H4 (cell line): ENCODE measurements at regions not wholly inside any gene's neighbourhood (a gene's known extent, or its start where the extent isn't known, plus 50 kb on each side); places are given as distances from the start of the nearest gene placed in this dataset.

Source experiments
- DNase-seq: peaks from one replicate; pipeline ENCODE4 v3.0.0-alpha.2; 2015; ENCODE audit warnings: low spot score

DNA sequence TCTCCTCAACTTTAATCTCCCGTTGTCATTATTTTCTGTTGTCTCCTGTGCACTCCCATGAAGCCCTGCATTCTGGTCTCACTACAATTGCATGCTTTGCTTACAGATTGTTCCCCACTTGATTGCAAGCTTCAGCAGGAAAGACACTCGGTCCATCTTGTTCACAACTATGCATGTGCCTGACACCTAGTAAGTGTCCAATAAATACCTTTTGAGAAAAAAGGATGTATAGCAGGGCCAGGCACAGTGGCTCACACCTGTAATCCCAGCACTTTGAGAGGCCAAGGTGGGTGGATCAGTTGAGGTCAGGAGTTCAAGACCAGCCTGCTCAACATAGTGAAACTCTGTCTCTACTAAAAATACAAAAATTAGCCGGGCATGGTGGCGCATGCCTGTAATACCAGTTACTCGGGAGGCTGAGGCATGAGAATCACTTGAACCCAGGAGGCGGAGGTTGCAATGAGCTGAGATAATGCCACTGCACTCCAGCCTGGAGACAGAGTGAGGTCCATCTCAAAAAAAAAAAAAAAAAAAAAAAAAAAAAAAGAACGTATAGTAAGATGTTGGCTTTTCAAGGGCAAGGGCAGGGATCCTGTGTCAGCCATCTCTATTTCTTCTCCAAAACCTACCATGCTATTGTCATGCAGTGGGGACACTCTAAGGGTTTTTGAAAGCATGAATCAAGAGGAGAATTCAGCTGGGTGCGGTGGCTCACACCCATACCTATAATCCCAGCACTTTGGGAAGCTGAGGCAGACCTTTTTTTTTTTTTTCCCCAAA is 338.3 kb downstream of the MYCN start:
- DNase-seq = no peak

GRCh38 chr2:16277117-16277516 is 336.8 kb downstream of the MYCN start:
- no peak for DNase-seq

DNA sequence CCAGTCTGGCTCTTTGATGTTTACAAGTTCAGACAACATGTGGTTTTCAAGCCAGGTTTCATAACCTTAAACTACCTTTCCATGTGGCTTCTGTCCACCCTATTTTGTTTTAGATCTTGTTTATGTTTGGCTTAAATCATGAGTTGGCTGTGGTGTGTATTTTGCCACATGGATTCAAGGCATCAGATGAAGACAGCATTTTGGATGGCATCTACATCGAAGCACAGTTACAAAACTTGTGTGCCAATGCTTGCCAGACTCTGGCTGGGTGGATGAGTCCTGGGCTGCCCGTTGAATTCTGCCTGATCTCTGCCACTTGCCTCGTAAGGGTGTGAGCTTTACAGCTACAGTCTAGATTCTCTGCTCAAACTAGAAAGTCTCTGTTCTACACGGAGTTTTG is 335.3 kb downstream of the MYCN start:
- no peak for DNase-seq

- no peak for DNase-seq
Measured at GRCh38 chr2:16275131-16275530, 334.8 kb downstream of the MYCN start.

GRCh38 chr2:16273111-16273510 is 332.8 kb downstream of the MYCN start:
- no peak for DNase-seq

DNA sequence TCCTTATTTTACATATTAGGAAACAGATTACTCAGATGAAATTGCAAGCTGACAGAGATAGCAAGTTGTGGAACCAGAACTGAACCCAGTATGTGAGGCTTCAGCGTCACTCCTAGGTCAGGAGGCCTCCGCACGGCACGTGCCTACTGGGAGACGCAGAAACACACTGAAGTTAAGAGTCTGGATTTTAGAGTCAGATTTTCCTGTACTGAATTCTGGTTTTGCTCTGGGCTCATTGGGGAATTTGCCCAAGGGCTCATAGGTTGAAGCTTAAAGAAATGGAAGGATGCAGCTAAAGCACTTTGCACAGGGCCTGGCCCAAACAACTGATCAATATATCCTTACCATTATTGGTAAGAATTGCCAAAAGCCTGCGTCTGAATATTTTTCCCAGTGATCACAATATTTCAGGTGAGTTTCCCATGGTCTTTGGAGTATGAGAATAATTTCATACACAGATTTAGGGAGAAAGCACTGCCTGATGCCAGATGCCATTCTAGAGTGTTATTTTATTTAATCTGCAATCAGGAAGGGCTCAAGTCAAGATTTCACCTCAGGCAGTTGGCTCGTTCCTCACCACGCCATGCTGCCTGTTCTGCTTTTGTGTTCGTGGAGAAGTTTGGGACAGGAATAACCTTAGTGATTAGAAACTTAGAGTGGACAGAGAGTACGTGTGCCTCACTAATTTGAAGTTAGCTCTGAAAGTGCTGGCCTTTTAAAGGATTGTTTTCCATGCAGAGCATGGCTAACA is 331.9 kb downstream of the MYCN start:
- no peak for DNase-seq

DNA sequence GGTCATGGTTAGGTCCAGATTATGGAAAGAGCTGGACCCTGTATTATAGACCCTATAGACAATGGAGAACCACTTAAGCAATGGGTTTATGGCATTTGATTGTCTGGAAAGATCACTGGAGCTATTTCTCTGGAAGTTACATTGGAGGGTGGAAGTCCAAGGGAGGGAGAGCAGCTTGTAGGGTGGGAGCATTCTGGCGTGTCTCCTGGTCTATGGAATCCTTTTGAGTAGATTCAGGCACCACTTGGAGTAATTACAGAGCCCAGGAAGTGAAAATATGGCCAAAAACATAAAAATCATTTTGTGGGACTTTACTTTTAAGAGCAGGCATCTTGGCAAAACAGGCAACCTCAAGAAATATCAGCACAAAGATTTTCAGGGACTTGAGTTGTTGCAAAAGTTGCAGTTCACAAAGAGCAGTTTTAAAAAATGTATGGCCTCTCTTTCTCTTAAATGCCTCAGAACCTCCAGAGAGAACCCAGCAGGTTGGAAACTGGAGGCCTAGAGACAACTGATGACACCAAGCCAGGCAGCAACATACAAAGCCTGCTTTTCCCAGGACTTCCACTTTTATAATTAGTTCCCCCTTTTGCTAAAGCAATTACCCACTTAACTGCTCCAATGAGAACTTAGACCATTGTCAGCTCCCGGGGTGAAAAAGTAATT is 331.0 kb downstream of the MYCN start:
- no peak for DNase-seq

DNA sequence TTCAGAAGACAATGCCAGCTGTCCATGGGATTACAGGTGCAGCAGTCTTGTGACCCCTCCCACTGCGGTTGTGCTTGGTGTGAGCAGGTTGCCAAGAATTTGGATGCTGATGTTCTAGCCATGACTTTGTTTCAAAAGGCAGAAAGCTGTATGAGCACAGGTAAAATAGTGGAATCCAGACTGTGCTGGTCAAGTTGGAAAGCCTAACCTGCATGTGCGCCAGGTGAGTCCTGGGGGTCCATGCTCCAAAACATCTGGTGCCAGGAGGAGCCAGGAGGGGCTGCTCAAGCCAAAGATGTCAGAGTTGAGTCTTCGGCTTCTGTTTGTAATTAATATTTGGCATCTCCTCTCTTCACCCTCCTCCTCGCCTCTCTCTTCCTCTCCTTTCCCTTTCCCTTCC is 330.1 kb downstream of the MYCN start:
- DNase-seq = no peak

DNA sequence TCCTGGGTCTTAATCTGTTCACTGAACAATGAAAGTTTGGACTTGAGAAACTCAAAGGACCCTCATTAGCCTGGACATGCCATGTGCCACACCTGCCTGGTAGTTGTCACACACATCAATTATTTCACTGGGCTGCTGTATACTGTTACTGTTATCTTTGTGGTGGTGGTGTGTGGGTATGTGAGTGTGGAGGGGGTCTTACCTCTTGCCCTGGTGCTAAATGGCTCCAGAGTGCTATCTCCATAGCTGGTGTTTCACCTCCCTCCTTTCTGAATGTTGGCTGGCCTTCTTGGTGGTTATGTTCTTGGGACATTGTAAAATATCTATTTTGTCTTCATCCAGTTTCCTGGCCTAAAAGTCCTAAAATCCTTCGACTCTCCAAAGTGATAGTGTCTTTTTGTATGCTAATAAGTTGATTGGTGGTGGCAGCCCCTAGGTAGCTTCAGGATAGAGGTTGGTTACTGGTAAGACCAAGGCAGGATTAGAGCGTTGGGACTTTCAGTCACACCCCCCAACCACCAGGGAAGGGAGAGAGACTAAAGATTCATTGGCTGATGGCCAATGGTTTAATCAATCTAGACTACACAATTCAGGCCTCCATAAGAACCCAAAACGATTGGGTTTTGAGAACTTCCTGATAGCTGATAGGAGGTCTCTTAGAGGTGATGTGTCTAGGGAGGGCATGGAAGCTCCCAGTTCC is 328.1 kb downstream of the MYCN start:
- no peak for DNase-seq

DNA sequence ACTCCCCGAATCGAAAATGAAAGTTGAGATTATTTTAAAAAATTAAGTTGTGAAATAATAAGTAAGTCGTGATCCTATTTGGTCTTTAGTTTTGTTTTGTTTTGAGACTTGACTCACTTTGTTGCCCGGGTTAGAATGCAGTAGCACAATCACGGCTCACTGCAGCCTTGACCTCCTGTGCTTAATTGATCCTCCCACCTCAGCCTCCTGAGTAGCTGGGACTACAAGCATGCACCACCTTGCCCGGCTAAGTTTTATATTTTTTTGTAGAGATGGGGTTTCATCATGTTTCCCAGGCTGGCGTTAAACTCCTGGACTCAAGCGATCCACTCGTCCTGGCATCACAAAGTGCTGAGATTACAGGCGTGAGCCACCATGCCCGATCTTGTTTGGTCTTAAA is 326.2 kb downstream of the MYCN start:
- no peak for DNase-seq

DNA sequence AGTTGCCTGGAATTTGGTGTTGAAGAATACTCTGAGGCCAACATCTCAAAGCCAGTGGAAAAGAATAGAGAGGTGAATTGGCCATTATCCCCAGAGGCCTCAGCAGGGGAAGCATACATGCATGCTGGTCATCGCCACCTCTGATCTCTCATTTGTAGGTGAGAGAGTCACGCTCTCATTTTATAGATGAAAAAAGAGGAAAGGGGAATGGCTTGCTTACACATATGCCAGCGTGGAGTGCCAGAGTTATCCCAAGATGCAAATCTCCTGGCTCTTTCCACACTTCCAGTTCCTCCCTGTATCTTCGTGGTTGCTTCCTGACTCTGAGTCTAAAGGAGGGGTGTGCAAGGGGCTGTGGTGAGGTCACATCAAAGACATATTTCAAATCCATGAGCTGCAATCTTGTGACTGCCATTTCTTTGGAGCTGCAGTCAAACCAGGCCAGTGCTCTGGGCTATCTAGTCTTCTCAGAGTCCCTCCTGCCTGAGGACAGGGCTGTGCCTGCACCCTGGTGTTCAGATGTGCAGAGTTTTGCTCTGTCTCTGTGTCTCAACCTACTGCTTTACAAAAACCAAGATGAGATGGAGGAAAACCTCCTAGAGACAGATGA is 324.7 kb downstream of the MYCN start:
- no peak for DNase-seq

GRCh38 chr2:16264491-16264890 is 324.1 kb downstream of the MYCN start:
- DNase-seq = no peak

DNA sequence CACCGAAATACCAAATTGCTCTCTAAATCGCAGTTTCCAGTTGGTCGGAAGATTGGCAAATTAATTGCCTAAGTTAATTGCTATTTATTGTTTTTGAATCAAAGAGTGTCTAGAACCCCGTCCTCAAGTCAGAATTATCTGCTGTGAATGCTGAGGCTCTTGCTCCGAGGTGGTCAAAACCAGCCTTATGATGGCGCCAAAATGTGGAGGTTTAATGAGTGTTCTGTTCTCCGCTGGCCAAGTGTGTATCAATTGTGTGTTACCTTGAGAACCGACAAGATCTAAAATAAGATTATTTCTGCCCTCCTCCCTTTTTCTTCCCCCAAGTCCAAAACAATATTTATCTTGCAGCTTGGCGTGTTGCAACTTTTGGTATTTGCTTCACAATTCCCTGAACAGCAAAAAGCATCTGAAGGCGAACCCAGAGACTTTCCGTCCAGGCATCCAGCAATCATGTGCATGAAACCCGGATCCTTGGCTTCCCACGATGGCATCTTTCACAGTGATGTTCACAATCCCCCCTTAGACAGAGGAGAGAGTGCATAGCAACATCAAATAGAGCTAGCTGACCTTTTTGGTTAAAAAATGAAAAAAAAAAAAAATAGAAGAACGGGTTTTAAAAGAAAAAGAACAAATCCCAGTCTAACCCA is 323.0 kb downstream of the MYCN start:
- no peak for DNase-seq

DNA sequence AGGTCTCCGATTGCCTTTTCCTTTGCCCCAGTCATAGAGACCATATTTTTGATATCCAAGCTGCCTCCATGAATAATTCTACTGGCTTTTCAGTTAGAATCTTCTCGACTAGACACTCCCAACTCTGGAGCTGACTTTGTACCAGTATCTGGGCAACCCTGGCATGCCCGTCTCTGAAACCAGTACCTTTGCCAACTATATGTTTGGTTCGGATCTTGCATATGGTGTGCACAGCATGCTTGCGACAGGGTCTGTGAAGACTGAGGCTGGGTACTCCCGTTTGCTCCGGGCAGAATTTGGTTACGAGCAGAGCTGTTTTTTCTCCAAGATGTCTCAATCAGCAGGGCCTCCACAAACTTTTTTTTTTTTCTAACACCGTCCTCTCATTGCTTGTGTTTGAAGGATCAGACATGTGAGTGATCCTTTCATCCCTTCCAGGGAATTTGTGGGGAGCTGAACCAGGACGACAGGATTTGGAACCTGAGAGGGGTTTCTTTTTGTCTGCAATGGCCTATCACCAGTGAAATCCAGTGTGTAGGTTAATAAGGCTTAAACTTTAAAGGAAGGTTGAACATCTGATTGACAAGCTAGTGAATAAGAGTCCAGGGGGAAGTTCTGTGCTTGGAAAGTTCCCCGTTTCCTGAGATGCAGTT is 322.3 kb downstream of the MYCN start:
- DNase-seq = no peak

DNA sequence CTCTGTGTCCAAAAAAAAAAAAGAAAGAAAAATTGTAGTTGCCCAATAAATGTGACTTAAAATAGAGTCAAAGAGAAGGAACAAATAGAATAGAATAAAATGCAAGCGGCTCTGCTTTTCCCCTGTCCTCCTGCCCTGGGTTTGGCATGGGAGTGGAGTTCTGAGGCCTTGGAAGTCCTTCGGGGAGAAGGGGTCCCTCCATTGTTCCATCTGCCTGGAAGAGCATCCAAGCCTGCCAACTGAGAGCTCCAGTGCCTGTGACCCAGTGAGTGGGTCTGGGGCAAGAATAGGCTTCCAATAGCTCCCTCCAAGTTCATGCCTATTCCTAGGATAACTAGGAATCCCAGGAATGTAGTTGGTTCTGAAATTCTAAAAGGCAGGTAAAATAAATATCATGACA is 321.4 kb downstream of the MYCN start:
- DNase-seq = no peak

DNA sequence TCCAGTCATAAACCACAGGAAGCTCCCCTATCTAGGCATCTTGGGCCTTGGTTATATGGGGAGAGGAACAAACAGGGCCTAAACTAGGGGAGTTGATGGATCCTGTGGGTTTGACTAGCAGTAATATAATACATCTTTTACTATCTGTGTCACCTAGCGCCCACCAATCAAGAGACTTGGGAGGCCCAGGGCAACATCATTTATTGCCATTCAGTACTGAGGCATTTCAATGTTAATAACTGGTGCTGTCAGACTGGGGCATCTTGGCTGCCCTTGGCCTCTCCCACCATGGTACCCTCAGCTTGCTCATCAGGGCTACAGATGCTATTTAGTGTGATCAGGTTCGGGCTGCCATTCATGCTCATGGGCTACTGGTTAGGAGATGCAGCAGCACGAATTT is 320.7 kb downstream of the MYCN start:
- no peak for DNase-seq

DNA sequence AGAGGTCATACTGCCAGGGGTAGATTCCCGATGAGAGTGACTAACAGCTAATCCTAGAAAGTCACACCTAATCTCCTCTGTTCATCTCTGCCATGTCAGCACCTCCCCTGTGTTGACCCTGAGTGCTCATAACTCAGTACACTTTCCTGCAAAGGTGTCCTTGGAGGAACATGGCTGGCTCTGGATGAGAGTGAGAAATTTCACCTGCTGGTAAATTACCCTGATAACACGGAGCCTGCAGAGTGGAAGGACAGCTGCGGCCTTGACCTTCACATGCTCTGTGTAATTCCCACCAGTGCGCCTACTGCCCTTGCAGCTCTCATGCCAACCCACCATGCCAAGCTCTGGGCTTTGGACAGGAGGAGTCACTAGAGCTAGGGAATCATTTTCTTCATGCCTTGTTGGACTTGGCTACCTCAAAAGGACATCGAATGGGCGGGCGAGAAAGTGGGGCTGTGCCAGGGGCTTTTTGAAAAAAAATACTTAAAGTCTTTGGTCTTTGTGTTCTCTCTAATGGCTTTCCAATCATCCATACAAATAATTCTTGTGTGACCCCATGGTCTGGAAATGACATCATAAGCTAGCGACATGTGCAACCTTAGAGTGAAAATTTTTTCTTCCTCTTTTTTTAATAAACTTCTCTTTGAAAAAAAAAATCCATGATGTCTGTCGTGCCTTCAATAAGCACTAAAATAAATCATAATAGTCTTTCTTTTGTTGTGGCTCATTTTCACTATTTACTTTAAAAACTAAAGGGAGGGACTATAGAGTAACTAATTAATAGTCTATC is 319.9 kb downstream of the MYCN start:
- DNase-seq = no peak

DNA sequence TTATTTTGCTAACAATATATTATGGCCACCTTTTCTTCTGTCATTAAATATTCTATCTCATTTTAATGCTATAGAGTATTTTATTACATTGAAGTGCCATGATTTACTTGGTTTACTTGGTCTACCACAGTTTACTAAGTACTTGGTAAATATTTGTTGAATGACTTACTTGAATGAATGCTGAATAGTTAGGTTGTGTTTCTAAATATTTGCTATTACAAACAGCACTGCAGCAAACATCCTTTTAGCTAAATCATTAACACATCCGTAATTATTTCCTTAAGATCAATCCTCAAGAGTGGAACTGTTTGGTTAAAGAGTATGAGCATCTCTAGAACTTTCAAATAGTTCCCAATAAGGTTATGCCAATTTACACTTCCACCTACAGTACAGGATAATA is 318.7 kb downstream of the MYCN start:
- DNase-seq = no peak

DNA sequence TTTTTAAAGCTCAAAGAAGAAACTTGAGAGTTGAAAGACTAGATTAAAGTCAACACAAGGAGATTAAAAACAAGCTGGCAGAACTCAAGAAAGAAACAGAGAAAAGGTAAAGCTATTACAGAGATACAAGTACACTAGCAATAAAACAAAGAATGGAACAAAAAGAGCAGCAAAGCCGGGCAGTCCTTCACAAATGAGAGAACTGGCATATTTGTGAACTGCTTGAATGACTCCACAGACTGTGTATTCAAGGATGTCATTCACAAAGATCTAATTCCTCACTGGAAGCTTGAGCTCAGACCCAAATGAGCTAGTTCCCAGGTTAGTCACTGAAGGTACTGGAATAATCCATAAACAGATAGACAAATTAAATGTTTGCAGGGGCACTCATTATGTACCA is 318.0 kb downstream of the MYCN start:
- no peak for DNase-seq
